Prostate gland (tissue), 2 donors: ENCODE measurements at regions not wholly inside any gene's neighbourhood (a gene's known extent, or its start where the extent isn't known, plus 50 kb on each side); places are given as distances from the start of the nearest gene placed in this dataset.

Experiments used
- DNase-seq: peaks from one replicate; pipeline ENCODE4 v3.0.0-alpha.2; 2019; ENCODE audit warnings: low spot score
- H3K27ac ChIP-seq, 2 donors: fragments of 200-600 bp; sonication (generic); 2 replicates each; pipeline ENCODE4 v1.5.1; 2017 to 2019
- H3K27me3 ChIP-seq: fragments of 200-600 bp; sonication (generic); replicated peaks from 2 replicates; pipeline ENCODE4 v1.5.1; 2019; ENCODE audit not compliant: insufficient read depth
- H3K36me3 ChIP-seq, 2 donors: fragments of 200-600 bp; sonication (generic); 1 replicate in 1 of 2; 2 replicates in 1 of 2; pipeline versions ENCODE4 v1.5.1 to v1.8.1; 2017 to 2019
- H3K4me1 ChIP-seq: fragments of 200-600 bp; sonication (generic); replicated peaks from 2 replicates; pipeline ENCODE4 v1.5.1; 2019
- H3K4me3 ChIP-seq, 2 donors: fragments of 200-600 bp; sonication (generic); 2 replicates each; pipeline ENCODE4 v1.5.1; 2017 to 2019
- H3K9me3 ChIP-seq: fragments of 200-600 bp; sonication (generic); 2 replicates; pipeline ENCODE4 v1.5.1; 2017
- POLR2A ChIP-seq: fragments of 450-650 bp; IDR thresholded peaks from one replicate; pipeline ENCODE4 v1.6.1; 2016; ENCODE audit warnings: antibody characterized with exemption, mild to moderate bottlenecking
- POLR2AphosphoS5 ChIP-seq: sonication (generic); formaldehyde crosslinking; IDR thresholded peaks from one replicate; pipeline ENCODE4 v1.6.1; 2017; ENCODE audit warnings: antibody characterized with exemption
- WGBS: methylation state at CpG from one replicate; pipeline ENCODE4 v1.1.5; 2018; 5-methylcytosine and 5-hydroxymethylcytosine counted together
- intact Hi-C: fragments of 100-400 bp; cut with DNase I; formaldehyde crosslinking; loops from one replicate; pipeline ENCODE4 v1.14.2; 2022
- TF ChIP-seq, protein P1 (sequence below), 4 experiments: fragments of 200-600 bp in 2 of 4; fragments of 450-650 bp in 2 of 4; sonication (generic) in 2 of 4; IDR thresholded peaks; 1 replicate in 3 of 4; 2 replicates in 1 of 4; pipeline ENCODE4 v1.5.1; 2016 to 2019; ENCODE audit warnings: antibody characterized with exemption in 4 of 4, mild to moderate bottlenecking in 2 of 4, moderate library complexity in 2 of 4

DNA sequence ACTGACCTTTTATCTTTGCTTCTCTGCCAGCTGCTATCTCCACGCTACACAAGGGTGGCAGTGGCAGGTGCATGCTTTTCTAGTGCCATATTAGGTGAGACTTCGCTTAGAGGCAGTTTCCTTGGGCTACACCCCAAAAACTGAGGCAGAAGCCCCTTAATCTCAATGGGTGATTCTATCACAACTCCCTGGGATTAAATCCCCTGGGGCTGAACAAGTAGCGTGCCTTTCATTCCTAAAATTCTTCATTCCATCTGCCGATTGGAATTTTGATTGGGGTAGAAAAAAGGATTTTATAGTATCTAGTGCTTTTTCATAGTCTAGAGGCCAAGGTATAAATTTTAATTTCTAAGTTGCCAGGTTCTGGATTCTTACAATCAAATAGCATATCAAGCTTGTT is 1040.5 kb upstream of the ACVR2A start:
- no peak for DNase-seq
- H3K27ac ChIP-seq: no peak overlapping the region
- TF ChIP-seq POLR2AphosphoS5 (no peak), POLR2A (no peak)
- TF ChIP-seq, protein P1, sequence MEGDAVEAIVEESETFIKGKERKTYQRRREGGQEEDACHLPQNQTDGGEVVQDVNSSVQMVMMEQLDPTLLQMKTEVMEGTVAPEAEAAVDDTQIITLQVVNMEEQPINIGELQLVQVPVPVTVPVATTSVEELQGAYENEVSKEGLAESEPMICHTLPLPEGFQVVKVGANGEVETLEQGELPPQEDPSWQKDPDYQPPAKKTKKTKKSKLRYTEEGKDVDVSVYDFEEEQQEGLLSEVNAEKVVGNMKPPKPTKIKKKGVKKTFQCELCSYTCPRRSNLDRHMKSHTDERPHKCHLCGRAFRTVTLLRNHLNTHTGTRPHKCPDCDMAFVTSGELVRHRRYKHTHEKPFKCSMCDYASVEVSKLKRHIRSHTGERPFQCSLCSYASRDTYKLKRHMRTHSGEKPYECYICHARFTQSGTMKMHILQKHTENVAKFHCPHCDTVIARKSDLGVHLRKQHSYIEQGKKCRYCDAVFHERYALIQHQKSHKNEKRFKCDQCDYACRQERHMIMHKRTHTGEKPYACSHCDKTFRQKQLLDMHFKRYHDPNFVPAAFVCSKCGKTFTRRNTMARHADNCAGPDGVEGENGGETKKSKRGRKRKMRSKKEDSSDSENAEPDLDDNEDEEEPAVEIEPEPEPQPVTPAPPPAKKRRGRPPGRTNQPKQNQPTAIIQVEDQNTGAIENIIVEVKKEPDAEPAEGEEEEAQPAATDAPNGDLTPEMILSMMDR (IDR thresholded peaks at IDR 0.05): no peak
- intact Hi-C loops: no loop called here
- H3K4me1 ChIP-seq: no peaks in the 10 kb centered on the region
- H3K9me3 ChIP-seq: no peaks in the 10 kb centered on the region
- no peak overlapping the region for H3K4me3 ChIP-seq
- no peaks in the 10 kb centered on the region for H3K27me3 ChIP-seq
- H3K36me3 ChIP-seq: no peaks in the 10 kb centered on the region
- 73% methylated on average over 4 of the region's 4 CpGs for WGBS

DNA sequence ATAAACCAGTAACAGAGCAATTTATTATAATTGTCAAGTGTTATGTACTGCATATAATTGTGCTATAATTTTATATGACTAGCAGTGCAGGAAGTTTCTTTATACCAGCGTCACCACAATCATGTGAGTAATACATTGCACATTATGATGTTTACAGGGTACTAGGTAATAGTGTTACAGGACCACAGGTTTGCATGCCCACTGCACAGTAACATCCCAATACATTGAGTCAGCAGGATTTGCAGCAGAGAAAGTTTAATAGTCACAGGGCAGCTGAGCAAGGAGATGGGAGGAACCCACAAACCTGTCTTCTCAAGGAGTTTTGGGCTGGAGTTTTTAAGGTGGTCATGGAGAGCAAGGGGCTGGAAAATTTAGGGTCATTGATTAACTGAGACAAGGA is 1042.9 kb upstream of the ACVR2A start:
- intact Hi-C loops: no loop called here
- no peaks in the 10 kb centered on the region for H3K27me3 ChIP-seq
- H3K4me1 ChIP-seq: no peaks in the 10 kb centered on the region
- H3K27ac ChIP-seq: no peak overlapping the region
- WGBS: 93% methylated on average over 1 of the region's 1 CpG
- no peaks in the 10 kb centered on the region for H3K9me3 ChIP-seq
- DNase-seq: no peak
- TF ChIP-seq POLR2A: no peak
- no peak for TF ChIP-seq POLR2AphosphoS5
- TF ChIP-seq, protein P1 (IDR thresholded peaks at IDR 0.05): no peak
- H3K4me3 ChIP-seq: no peak overlapping the region
- no peaks in the 10 kb centered on the region for H3K36me3 ChIP-seq

DNA sequence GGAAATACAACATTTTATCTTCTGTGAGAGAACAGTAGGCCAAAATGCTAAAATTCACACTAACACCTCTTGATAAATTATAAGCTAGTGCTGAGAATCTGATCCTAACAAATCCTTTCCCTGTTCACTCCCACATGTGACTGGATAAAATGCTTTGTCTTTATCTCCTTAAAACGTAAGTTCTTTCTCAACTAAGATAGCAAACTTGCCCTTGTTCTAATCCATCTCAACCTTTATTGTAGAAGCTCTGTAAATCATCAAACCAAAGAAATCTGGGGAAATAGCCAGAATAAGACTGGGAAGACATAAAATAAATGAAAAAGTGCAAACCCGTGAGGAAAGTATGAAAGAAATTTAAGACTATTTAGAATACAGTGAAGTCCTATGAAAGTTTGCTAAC is 1058.4 kb upstream of the ACVR2A start:
- Histone ChIP-seq H3K27ac (no peak overlapping the region), H3K4me3 (no peak overlapping the region), H3K4me1 (no peaks in the 10 kb centered on the region), H3K27me3 (no peaks in the 10 kb centered on the region), H3K36me3 (no peaks in the 10 kb centered on the region), H3K9me3 (no peaks in the 10 kb centered on the region)
- intact Hi-C loops: no loop called here
- TF ChIP-seq POLR2A (no peak), POLR2AphosphoS5 (no peak)
- TF ChIP-seq, protein P1 (IDR thresholded peaks at IDR 0.05): no peak
- WGBS: 59% methylated on average over 2 of the region's 2 CpGs
- no peak for DNase-seq

DNA sequence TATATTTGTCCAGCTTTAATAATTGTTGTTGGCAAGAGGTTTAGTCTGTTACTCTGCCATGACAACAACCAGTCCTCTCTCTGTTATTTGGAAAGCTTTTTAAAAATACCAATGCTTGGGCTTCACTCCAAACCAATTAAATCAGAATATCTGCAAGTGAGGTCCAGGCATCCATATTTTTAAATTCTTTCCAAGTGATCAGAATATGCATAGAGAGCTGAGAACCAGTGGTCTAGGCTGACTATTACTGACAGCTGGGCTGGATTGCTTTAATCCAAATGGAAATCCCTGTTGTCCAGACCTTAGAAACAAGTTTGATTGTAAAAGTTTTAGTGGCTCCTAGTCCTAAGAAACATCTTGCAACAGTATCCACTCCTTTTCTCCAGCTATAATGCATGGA is 1059.7 kb upstream of the ACVR2A start:
- H3K36me3 ChIP-seq: no peaks in the 10 kb centered on the region
- no peaks in the 10 kb centered on the region for H3K4me1 ChIP-seq
- H3K27me3 ChIP-seq: no peaks in the 10 kb centered on the region
- TF ChIP-seq POLR2AphosphoS5 (no peak), POLR2A (no peak)
- TF ChIP-seq, protein P1 (IDR thresholded peaks at IDR 0.05): no peak
- no peak overlapping the region for H3K4me3 ChIP-seq
- DNase-seq: no peak
- H3K9me3 ChIP-seq: no peaks in the 10 kb centered on the region
- no peak overlapping the region for H3K27ac ChIP-seq
- intact Hi-C loops: no loop called here

DNA sequence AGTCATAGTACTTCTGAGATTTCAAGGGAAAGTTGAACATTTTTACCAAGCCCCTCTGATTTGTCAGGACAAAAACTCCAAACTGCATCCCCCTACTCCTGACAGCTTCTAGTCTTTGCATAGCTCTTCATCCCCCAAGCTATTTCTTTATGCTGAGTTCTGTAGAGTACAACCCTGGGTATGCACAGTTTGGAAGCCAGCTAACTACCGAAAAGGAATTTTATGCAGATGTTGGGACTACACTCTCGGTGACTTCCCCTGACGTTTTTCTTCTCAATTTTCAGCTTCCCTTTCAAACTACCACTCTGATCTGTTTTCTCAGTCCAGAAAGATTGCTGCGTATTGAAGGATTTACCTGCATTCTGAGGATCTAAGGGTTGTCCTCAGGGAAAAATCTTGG is 1060.2 kb upstream of the ACVR2A start:
- no peaks in the 10 kb centered on the region for H3K9me3 ChIP-seq
- DNase-seq: no peak
- H3K27ac ChIP-seq: no peak overlapping the region
- H3K36me3 ChIP-seq: no peaks in the 10 kb centered on the region
- no peak for TF ChIP-seq POLR2AphosphoS5
- TF ChIP-seq POLR2A: no peak
- TF ChIP-seq, protein P1 (IDR thresholded peaks at IDR 0.05): no peak
- WGBS: 79% methylated on average over 4 of the region's 4 CpGs
- H3K4me1 ChIP-seq: no peaks in the 10 kb centered on the region
- intact Hi-C loops: no loop called here
- H3K4me3 ChIP-seq: no peak overlapping the region
- no peaks in the 10 kb centered on the region for H3K27me3 ChIP-seq
